Liver (tissue), 3 donors: ENCODE measurements at regions not wholly inside any gene's neighbourhood (a gene's known extent, or its start where the extent isn't known, plus 50 kb on each side); places are given as distances from the start of the nearest gene placed in this dataset.

Experiments
- EGR1 ChIP-seq, 2 donors: IDR thresholded peaks; 2 replicates each; pipeline ENCODE4 v1.6.1; 2016 to 2018; ENCODE audit warnings: antibody characterized with exemption in 2 of 2, low read depth in 2 of 2
- GABPA ChIP-seq, 2 donors: IDR thresholded peaks in 1 of 2; conservative IDR thresholded peaks in 1 of 2; 2 replicates each; pipeline ENCODE4 v1.6.1; 2016; ENCODE audit warnings: antibody characterized with exemption in 2 of 2, mild to moderate bottlenecking in 1 of 2, moderate library complexity in 1 of 2
- HNF4A ChIP-seq, 2 donors: conservative IDR thresholded peaks; 2 replicates each; pipeline ENCODE4 v1.6.1; 2016; ENCODE audit warnings: antibody characterized with exemption in 2 of 2, mild to moderate bottlenecking in 2 of 2
- JUND ChIP-seq, 2 donors: IDR thresholded peaks; 2 replicates each; pipeline ENCODE4 v1.6.1; 2016; ENCODE audit warnings: antibody characterized with exemption in 2 of 2
- RXRA ChIP-seq, 2 donors: IDR thresholded peaks; 2 replicates each; pipeline ENCODE4 v1.6.1; 2017 to 2018; ENCODE audit warnings: antibody characterized with exemption in 2 of 2, mild to moderate bottlenecking in 1 of 2
- SP1 ChIP-seq: IDR thresholded peaks from 2 replicates; pipeline ENCODE4 v1.6.1; 2018; ENCODE audit warnings: antibody characterized with exemption, mild to moderate bottlenecking
- TAF1 ChIP-seq: conservative IDR thresholded peaks from 2 replicates; pipeline ENCODE4 v1.6.1; 2016; ENCODE audit warnings: antibody characterized with exemption, mild to moderate bottlenecking
- YY1 ChIP-seq: IDR thresholded peaks from 2 replicates; pipeline ENCODE4 v1.6.1; 2016; ENCODE audit warnings: antibody characterized with exemption, mild to moderate bottlenecking
- TF ChIP-seq, protein P1 (sequence below): fragments of 150-350 bp; IDR thresholded peaks from 2 replicates; pipeline ENCODE4 v1.5.1; 2017; ENCODE audit warnings: improper control_type of control experiment, low read depth, low read length; ENCODE audit not compliant: missing input control
- TF ChIP-seq, protein P2 (sequence below): IDR thresholded peaks from 2 replicates; pipeline ENCODE4 v1.6.1; 2016; ENCODE audit warnings: antibody characterized with exemption
- donor health status: healthy.
- donor health status: healthy.

DNA sequence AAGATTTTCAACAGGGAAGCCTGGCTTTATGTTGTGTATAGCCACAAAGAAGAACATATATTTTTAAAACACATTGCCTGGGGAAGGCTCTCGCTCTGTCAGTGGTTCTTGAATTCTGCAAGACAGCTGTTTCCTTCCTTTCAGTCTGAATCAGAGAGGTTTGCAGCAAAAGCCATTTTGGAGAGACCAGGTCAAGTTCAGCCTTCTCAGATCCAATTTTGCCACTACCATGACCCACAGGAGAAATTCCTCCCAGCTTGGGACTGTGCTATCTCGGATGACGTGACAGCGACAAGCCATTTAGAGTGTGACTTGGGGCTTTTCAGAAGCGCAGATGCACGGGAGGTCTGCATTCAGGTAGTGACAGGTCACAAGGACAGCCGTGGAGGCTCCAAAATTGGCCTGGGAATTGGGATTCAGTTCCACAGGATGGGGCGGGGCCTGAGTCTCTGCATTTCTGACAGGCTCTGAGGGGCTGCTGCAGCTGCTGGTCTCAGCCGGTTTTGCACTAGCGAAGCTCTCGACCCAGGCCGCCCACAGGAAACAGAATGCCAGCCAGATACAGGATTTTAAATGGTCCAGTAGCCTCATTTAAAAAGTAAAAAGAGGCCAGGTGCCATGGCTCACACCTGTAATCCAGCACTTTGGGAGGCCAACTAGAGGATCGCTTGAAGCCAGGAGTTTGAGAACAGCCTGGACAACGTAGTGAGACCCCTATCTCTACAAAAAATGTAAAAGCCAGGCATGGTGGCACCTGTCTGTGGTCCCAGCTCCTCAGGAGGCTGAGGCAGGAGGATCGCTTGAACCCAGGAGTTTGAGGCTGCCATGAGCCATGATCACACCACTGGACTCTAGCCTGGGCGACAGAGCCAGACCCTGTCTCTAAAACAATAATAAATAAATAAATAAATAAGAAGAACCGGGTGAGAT lies 196.6 kb upstream of the CIBAR2 start:
- TF ChIP-seq, protein P1, sequence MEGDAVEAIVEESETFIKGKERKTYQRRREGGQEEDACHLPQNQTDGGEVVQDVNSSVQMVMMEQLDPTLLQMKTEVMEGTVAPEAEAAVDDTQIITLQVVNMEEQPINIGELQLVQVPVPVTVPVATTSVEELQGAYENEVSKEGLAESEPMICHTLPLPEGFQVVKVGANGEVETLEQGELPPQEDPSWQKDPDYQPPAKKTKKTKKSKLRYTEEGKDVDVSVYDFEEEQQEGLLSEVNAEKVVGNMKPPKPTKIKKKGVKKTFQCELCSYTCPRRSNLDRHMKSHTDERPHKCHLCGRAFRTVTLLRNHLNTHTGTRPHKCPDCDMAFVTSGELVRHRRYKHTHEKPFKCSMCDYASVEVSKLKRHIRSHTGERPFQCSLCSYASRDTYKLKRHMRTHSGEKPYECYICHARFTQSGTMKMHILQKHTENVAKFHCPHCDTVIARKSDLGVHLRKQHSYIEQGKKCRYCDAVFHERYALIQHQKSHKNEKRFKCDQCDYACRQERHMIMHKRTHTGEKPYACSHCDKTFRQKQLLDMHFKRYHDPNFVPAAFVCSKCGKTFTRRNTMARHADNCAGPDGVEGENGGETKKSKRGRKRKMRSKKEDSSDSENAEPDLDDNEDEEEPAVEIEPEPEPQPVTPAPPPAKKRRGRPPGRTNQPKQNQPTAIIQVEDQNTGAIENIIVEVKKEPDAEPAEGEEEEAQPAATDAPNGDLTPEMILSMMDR = no peak
- TF ChIP-seq GABPA (IDR thresholded peaks at IDR 0.05 in 1 of 2, conservative IDR thresholded peaks at IDR 0.05 in 1 of 2) = no peak
- no peak for TF ChIP-seq HNF4A (conservative IDR thresholded peaks at IDR 0.05)
- TF ChIP-seq, protein P2, sequence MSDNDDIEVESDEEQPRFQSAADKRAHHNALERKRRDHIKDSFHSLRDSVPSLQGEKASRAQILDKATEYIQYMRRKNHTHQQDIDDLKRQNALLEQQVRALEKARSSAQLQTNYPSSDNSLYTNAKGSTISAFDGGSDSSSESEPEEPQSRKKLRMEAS = no peak
- TF ChIP-seq EGR1 (IDR thresholded peaks at IDR 0.05; ENCODE audit: low read depth in 2 of 2) = no peak
- TF ChIP-seq YY1 = no peak
- no peak for TF ChIP-seq JUND (IDR thresholded peaks at IDR 0.05)
- no peak for TF ChIP-seq SP1
- TF ChIP-seq TAF1 = no peak
- TF ChIP-seq RXRA (IDR thresholded peaks at IDR 0.05) = no peak
